HG02938 (cell line): ENCODE measurements at regions not wholly inside any gene's neighbourhood (a gene's known extent, or its start where the extent isn't known, plus 50 kb on each side); places are given as distances from the start of the nearest gene placed in this dataset.
"Not testable (repeated sequence)": the region's sequence is repeated elsewhere in the genome, so short reads cannot be mapped to it uniquely, and the experiment has no call there.

Experiments used
- ATAC-seq: cut with Tn5 transposase; IDR thresholded peaks from one replicate; pipeline ENCODE4 v1.9.1; 2021; ENCODE audit warnings: mild to moderate bottlenecking, moderate library complexity; ENCODE audit not compliant: unreplicated experiment

DNA sequence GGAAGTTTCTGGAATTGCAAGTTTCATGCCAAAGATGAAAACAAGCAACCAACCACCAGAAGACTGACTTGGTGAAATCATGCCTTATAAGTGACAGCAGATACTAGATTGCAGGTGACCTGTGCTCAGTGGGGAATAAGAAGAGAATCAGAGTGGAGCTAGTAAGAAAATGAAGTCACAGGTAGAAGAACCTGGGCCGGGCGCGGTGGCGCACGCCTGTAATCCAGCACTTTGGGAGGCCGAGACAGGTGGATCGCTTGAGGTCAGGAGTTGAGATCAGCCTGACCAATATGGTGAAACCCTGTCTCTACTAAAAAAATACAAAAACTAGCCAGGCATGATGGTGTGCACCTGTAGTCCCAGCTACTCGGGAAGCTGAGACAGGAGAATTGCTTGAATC is 251.7 kb upstream of the PODXL start:
- not testable (repeated sequence) for ATAC-seq

DNA sequence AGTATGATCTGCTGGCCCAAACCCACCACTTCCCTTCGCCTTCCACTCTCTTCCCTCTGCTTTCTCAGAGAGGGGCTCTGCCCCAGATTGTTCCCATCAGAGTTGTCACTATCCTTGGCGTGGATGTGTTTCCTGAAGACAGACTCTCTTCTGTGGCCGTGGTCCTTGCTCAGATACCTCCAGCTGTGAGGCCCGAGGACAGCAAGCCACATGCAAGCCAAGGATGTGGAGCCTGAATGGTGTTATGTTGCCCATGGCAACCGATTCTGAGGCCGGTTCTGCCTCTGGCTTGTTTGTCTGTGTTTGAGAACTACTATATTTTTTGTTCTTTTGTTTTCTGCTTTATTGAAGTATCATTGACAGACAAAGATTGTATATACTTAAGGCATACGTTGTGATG is 247.4 kb upstream of the PODXL start:
- ATAC-seq = no peak

DNA sequence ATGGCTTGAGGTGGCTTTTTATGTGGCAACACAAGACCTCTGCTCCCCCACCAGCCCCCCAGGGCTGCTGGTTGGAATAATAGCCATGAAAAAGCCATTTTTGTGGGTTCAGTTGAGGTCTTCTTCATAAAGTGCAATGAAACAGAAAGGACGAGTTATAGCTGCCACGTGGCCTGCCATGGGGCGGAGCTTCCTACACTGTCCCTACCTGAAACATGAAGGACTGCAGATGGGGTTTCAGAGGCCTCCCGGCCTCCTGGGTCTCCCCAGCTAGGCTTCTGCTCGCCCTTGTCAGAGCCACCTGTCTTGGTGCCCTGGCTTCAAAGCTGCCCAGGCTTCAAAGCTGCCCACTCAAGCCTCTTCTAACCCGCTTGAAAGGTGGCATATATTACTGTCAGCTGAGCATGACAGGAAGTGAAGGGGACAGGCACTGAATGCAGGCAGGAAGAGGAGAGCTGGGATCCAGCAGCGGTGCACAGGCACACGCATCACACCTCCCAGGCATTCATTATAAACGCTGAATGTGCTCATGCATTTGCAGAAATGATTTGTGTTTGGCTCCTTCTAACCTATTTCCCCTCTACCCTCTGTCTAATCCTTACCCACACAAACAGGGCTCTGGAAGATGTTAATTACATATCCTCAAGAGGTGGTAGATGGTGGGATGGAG is 245.9 kb upstream of the PODXL start:
- no peak for ATAC-seq

DNA sequence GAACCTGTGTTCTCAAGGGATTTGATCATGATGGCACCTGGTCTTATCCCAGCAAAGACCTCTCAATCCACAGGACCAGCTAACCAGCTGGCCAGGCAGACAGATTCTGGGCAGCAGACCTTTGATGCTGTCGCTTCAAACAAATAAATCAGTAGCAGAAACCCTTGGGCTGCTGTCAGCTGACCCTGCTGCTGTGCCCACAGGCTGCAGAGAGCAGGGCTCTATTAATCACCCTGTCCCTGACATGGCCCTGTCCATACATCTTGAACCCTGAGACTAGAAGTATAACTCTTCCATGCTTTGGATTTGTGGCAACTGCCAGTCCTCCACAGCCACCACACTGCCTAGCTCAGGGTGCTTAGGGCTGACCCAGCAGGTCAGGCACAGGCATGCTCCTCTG is 244.1 kb upstream of the PODXL start:
- ATAC-seq = no peak

DNA sequence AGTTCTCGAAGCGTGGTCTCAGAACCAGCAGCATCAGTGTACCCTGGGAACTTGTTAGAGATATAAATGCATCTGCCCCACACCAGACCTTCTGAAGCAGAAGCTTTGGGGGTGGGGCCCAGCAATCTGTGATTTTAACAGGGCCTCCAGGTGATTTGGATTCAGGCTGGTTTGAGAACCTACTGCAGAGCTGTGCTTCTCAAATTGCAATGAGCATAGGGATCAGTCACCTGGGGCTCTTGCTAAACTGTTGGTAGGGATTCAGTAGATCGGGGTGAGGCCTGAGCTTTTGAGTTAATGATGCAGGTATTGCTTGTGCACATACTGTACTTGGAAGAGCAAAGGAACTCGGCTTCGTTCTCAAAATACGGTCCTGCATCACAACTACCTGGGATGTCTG is 243.6 kb upstream of the PODXL start:
- no peak for ATAC-seq

DNA sequence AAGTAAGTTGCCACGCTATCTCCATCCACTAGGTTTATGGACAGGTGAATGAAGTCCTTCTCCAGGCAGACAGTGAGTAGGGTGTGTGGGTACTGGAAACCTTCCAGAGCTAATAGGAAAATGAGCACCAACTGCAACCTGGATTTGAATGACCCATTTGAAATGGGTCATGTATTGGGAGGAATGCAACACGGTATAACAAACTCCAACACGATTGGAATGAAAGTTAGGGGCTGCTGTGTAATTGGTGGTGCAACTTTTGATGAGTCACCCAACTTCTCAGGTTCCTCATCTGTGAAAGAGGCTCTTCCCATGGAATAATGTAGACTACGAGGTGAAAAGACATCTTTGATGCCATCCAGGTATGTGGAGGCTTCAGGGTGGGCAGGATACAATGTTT is 241.4 kb upstream of the PODXL start:
- no peak for ATAC-seq

DNA sequence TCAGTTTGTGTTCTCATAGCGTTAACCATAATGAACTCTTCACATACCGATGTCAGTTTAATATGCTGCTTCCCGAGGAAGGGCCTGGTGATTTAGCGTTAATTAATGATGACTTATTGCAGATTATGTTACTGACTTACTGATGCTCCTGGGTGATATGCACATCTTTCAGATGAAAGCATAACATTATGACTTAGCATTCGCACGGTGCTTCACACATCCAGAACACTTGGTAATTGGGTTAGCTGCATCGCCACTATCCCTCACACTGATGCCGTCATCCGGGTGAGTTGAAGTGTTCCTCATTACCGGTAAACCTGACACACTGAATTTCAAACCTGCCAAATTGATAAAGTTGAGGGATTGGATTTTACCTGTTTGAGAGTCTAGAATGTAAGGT is 239.0 kb upstream of the PODXL start:
- ATAC-seq = no peak

DNA sequence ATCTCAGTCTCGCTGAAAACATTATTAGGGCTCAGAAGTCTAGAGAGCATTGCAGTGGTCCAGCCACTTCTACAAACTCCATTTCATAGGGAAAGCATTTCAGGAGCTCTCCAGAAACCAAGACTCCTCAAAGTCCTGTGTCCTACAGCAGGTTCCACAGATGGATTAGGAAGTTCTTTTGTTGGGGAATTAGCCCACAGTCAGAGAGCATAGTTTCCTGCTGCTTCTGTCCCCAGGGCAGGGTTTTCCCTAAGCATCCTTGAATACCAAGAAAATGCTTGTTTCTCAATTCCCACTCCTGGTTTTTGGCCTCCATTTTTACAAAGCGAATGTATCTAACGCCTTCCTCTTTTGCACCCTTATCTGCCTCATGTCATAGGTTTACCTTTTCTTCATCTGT is 235.9 kb upstream of the PODXL start:
- ATAC-seq = no peak

DNA sequence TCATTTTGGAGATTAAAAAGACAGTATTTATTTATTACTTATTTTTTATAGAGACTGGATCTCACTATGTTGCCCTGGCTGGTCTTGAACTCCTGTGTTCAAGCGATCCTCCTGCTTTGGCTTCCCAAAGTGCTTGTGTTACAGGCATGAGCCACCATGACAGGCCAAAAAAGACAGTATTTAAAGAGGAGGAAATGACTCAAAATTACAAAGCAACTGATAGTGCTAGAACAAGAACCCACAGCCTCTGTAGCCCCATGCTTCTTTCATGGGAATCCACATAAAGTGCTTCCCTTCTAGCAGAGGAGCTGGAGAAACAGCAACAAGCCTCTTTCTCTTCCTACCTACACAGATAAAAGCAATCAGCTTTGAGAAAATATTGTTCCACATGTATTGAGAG is 230.7 kb upstream of the PODXL start:
- ATAC-seq = no peak

DNA sequence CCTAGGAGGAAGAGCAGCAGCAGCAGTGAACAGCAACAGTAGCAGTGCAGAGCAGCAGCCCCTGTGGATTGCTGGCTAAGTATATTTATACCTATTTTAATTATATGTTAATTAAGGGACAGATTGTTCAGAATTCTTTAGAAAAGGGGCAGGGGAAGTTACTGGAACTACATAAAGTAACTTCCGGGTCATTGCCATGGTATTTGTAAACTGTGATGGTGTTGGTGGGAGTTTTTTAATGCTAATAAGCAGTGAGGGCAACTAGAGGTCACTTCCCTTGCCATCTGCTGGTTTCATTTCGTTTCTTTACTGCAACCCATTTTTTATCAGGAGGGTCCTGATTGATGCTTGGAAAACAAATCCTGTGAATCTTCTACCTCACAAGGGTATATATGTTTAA is 229.8 kb upstream of the PODXL start:
- no peak for ATAC-seq

DNA sequence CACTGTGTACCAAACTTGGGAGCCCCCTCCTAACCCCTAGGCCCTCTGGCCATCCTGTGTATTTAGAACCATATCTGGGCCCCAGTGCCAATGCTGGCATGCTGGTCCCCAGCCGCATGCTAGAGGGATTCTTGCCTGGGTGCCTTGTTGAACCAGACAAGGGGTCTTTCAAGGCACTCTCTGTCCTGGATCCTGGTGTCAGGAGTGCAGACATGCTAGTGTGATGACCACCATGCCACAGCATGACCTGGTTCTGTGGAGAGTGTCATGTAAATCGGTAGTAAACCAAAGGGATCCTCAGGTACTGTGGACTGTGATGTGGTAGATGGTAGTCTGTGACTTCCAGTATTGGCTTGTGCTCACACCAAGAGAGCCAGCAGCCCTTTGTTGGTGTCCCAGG is 222.2 kb upstream of the PODXL start:
- no peak for ATAC-seq

DNA sequence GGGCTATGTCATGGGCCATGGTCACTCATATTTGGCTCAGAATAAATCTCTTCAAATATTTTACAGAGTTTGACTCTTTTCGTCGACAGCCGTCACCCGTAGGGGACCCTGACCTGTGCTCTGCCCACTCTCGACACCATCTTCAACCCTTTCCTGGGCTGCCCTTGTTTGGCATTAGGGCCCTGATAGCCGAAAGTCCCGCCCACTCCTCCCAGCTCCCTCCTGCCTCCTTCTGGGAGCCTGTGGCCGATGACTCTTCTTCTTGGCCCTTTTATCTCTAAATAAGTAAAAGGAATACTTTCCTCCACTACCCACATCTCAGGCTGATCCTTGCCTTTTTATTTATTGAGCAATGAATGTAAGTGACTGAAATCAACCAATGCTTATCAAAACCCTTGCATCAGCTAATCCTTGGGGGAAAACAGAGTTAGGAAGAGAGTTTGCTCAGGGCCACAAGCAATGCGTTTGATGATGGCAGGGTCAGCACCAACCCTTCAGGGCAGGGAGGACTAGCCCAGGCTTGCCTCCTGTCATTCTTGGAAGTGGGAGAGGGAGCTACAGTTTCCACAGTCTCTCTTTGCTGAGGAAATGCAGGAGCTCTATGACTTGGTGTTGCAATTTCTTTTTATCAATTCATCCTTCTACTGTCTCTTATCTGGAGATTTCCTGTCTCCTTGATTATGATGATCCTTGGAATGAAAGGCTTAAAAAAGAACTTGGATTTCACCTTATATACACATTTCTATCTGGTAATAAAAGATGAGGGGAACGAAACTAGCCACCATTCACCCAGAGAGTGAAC is 218.2 kb upstream of the PODXL start:
- ATAC-seq = no peak

DNA sequence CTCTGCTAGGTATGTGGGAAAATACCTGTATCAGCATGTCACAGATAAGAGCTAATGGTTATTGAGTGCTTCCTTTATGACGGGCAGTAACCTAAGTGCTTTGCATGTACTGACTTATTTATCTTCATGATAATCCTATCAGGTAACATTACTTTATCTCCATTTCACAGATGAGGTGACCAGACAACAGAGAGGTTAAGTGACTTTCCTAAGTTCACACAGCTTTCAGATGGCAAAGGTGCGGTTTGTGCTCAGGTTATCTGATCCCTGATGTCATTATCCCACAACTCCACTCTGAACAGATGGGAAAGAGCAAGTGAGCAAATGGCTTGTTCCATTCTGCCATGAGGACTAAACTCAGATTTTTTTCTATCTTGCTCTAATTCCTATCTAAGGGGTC is 217.0 kb upstream of the PODXL start:
- ATAC-seq = no peak

DNA sequence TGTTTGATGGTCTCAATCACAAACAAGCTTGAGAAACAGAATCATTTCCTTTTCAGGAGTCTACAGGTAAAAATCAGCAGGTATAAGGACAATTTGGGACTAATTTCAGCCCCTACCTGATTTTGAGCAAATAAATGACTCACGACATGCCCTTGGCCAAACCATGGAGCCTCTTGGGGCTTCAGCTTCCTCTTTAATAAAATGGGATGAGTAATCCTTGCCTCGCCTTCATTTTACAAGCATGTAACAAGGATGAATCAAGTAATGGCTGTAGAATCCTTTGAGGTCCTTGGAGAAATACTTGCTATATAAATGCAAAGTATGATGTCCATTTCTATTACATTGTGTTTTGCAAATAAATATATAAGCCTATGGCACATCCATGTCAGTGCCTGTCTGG is 212.8 kb upstream of the PODXL start:
- ATAC-seq = no peak

DNA sequence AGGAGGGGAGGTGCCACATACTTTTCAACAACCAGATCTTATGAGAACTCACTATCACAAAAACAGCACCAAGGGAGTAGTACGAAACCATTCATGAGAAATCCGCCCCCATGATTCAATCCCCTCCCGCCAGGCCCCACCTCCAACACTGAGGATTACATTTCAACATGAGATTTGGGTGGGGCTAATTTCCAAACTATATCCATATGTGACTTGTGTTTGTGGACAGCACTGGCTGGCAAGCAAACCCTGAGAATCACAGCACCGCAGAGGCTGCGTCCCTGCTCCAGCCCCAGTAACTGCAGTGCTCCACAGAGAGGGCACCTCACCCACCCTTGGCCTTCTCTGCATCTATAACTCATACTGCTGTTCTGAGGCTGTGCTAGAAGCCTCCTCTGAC is 211.2 kb upstream of the PODXL start:
- ATAC-seq = no peak

DNA sequence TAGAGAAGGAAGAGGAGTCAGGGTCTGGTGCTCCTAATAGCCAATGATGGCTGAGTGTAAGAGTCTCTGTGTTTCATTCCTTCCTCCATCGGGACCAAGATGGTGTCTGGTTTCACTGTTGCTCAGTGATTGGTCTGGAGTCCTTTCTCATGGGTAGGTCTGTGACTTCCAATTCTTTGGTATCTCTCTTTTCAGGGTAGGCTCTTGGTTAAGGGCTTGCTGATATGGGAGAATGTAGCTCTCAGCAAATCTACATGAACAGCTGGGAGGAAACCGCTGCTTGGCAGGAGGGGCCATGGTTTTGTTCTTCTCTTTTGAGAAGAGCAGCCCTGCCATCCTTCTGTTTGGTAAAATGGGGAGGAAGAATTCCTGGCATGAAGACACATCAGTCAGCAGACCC is 209.1 kb upstream of the PODXL start:
- no peak for ATAC-seq

DNA sequence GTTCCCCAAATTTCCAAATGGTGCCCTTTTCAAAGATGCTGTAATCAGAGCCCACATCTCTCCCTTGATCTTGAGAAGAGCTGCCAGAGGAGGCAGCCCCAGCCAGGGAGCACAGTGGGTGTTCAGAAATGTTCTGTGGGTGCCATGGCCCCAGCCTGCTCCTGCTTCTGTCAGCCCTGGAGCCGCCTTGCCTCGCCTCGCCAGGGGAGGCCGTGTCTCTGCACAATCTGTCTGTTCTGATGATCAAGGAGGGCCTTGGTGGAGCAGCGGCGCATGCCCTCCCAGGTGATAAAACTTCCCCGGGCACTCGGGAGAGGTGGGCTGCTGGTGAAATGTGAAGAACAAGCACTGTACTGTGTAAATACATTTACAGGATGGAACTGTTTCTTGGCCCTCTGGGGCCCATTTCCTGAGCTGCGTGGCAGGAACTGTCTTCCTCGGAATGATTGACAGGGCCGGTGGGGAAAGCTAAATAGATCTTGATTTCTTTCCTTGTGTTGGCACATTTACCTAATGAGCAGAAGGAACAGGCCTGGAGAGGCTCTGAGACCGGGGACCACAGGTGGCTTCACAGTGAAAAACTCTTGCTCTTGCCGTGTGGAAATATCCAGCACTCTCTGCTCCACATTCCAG is 207.8 kb upstream of the PODXL start:
- no peak for ATAC-seq

DNA sequence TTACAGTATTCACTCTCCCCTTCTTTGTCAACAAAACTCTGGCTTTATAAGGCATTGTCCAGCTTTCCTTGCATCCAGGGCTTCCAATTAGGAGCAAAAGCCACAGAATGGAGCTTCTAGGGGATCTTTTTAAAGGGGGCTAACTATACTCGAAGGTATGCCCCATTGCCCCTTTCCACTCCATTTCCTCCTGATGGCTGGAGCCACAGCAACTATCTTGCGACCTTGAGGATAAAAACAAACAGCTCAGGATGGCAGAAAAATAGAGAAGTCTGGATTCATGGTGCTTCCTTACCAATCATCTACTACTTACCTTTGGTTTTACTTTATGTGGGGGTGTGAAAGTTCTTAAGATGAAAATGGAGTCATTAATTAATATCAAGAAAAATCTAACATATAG is 206.3 kb upstream of the PODXL start:
- ATAC-seq = no peak

DNA sequence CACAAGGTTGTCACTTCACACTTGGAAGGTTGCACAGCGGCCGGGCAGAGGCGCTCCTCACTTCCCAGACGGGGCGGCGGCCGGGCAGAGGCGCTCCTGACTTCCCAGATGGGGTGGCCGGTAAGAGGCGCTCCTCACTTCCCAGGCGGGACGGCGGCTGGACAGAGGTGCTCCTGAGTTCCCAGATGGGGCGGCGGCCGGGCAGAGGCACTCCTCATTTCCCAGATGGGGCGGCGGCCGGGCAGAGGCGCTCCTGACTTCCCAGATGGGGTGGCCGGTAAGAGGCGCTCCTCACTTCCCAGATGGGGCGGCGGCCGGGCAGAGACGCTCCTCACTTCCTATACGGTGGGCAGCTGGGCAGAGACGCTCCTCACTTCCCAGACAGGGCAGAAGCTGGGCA is 199.4 kb upstream of the PODXL start:
- ATAC-seq = not testable (repeated sequence)

DNA sequence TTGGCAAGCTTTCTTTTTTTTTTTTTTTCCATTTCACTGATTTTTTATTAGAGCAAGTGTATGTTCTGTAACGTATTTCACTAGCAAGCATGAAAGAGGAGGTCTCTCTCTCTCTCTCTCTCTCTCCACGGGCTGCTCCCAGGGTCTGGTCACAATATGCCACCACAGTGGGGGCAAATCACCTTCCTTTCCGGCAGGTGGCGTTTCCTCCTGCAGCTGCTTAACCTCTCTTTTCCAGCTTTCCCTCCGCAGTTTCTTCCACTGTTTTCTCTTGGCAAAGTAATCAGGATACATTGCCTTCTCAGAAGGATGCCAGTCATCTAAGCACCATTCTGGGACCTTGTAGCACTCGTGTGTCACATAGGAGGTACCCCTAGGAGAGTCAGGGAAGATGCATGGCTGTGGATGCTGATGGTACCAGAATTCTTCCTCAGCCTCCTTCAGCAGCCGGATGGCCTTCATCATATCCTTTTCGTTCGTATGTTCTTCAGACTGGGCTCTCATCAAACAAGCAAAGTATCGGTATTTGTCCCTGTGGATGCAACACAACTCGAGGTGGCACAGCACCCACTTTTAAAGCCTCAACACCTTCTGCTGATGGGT is 197.3 kb upstream of the PODXL start:
- no peak for ATAC-seq

DNA sequence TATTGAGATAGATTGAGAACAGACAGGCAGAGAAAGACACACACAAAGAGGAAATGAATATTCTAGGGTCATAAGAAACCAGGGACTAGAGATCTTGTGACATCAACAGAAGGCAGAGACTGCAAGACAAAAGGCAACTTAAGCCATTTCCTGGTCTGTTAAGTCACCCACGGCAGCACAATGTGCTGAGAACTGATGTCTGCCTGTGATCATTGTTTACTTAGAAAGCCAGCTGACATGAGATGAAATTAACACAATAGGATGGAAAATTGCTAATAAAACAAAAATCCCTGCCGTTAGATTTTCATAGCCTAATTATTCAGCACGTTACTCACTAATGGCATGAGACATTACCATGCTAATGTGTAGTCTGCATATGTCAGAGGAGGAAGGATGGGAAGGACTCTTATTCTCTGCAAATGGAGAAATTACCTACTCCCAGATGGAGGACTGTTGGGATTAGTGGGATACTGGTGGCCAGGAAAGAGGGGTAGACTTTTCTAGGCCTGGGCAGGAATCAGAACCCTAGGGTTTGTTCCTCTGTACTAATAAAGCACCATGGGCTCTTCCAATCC is 191.3 kb upstream of the PODXL start:
- no peak for ATAC-seq
